ENCODE measurements at regions not wholly inside any gene's neighbourhood (a gene's known extent, or its start where the extent isn't known, plus 50 kb on each side); places are given as distances from the start of the nearest gene placed in this dataset.

GRCh38 chr21:21730512-21730911, 732.3 kb downstream of the NCAM2 start:
- no peak for DNase-seq

GRCh38 chr21:21731626-21732025, 733.4 kb downstream of the NCAM2 start:
- no peak for DNase-seq

- no peak for DNase-seq
Observed at GRCh38 chr21:21734088-21734487, 735.9 kb downstream of the NCAM2 start.

DNA sequence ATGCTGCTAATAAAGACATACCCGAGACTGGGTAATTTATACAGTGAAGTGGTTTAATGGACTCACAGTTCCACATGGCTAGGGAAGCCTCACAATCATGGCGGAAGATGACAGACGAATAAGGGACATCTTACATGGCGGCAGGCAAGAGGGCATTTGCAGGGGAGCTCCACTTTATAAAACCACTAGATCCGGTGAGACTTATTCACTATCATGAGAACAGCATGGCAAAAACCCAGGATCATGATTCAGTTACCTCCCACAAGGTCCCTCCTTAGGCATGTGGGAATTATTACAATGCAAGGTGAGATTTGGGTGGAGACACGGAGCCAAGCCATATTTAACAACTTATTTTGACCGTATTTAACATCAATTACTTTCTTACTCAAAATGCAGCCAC, 739.0 kb downstream of the NCAM2 start:
- DNase-seq, result no peak

DNA sequence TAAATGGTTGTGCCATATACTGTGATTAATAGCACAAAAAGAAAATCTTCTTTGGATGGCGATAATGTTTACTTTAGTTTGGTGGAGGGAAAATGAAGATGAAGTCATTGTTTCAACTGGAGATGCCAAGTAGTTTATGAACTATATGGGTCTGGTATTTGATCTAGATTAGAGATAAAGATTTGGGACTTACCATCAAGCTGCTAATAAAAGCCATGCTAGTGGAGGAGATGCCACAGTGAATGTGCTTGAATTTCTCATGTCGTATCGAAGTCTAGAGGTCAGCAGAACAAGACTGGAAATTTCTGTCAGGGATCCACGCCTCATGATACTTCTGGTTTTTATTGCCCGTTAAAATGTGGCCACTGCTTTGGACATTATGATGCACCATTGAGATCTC, 742.0 kb downstream of the NCAM2 start:
- no peak for DNase-seq

DNA sequence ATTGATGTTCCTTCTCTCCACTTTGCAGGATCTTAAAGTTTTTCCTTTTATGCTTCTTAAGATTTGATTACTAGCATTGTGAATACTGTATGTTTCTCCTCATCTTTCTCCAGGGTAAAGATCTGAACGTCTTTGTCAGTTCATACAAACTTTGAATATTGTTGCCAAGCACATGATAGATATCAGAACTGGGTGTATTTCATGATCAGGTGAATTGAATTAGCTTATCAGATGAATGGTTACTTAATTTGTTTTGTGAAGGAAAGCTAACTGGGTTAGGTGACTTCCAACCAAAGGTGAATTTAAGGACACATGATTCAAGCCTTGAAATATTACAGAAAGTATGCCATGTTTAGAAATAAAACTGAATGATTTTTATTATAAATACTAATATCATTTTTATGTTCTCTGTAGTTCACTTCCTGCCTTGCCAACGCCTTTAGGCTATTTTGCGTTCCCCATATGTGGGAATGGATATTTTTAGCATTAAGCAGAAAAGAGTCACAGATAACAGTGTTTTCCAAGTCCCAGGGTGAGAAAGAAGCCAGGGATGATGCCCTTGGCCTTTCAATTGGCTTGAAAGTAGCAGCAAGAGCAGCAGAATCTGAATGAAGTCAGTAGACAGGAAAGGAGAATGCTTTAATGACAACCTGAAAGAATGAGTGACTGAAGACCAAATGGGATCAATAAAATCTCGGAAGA, 752.1 kb downstream of the NCAM2 start:
- no peak for DNase-seq

- no peak for DNase-seq
Observed at GRCh38 chr21:21751286-21751685, 753.1 kb downstream of the NCAM2 start.

DNA sequence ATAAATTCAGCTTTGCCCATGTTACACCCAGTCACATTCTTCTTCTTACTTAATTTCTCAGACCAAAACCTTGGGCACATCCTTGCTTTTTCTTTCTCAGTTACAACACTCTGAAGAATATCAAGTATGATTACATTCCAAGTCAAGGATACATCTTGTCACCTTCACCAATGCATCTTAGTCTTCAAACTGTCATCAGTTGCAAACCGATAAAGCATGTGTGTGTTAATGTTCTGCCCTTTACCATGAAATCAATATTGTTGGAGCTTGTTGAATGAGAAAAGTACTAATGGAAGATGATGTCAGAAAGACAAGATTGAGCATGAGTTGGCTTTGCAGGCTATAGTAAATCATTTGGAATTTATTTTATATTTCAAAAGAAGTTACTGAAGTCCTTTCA, 764.6 kb downstream of the NCAM2 start:
- DNase-seq, result no peak

DNA sequence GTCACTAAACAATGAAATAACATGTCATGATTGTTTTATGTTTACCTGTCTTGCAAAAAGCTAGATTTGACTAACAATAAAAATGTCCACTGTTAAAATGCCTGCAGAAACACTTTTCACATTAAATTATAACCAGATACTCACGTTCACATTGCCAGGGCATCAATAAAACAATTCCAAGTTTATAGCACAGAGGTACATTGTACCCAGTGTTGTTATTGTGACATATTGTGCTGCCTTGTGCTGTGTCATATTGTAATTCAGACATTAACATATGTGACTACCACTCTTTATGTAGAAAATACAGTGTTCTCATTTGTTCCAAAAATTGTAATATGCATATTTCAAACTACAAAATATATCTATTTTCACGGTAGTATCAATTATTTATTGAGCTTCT, 766.1 kb downstream of the NCAM2 start:
- DNase-seq, result no peak

- no peak for DNase-seq
Observed at GRCh38 chr21:21767276-21767675, 769.1 kb downstream of the NCAM2 start.

DNA sequence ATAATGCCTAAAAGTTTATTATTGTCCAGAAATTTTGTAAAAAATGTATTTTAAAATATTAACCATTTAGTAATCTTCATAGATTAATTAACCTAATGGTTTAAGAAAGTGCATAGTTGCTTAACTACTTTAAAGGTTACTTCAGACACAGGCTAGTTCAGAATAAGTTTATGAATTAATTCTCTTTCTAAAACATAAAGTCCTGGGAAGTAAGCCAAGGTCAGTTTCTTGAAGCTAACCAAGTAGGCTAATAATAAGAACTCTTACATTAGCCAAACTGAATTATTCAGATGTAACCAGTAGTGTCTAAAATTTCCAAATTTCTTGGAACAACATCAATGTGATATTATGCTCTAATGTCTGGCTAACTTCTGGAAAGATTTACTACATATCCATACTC, 790.4 kb downstream of the NCAM2 start:
- no peak for DNase-seq

- DNase-seq, result no peak
Observed at GRCh38 chr21:21801921-21802320, 803.7 kb downstream of the NCAM2 start.

GRCh38 chr21:21806711-21807597, 808.7 kb downstream of the NCAM2 start:
- no peak for DNase-seq

DNA sequence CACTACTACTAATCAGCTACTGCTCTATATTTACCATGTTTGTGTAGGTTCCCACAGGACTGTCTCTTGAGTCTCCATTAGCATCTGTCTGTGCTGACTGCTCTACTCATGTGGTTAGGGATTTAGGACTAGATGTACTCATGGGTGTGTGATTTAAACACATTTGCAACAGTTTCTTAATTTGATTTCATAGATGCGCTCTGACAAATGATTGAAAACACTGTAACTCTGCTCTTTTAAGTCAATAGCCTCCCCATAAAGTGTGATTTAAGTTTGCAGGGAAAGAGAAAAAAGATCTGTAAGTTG, 809.3 kb downstream of the NCAM2 start:
- DNase-seq, result no peak

GRCh38 chr21:21813289-21813688, 815.1 kb downstream of the NCAM2 start:
- no peak for DNase-seq

GRCh38 chr21:21813934-21814333, 815.7 kb downstream of the NCAM2 start:
- no peak for DNase-seq

- DNase-seq, result no peak
Observed at GRCh38 chr21:21816778-21817177, 818.6 kb downstream of the NCAM2 start.

- no peak for DNase-seq
Observed at GRCh38 chr21:21818898-21819297, 820.7 kb downstream of the NCAM2 start.

- DNase-seq, result no peak
Observed at GRCh38 chr21:21828130-21828529, 829.9 kb downstream of the NCAM2 start.

DNA sequence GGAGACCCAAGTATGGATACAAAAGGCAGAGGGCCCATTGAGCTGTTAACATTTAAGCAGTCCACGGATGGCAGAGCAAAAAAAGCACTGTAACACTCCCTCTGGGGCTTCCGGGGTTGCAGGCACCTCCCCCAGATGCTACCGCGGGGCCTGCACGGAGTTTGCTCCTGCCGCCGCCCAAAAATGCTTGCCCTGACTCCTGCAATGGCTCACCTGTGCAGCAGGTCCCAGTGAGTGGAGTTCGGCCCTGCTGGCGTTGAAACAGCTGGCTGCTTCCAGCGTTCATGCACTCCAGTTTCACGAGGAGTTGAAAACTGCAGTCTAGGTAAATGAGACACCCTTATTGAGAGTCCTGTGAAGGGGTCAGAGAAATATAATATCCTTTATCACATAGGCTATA, 832.8 kb downstream of the NCAM2 start:
- DNase-seq, result no peak

- DNase-seq, result no peak
Observed at GRCh38 chr21:21845901-21846300, 847.7 kb downstream of the NCAM2 start.

DNA sequence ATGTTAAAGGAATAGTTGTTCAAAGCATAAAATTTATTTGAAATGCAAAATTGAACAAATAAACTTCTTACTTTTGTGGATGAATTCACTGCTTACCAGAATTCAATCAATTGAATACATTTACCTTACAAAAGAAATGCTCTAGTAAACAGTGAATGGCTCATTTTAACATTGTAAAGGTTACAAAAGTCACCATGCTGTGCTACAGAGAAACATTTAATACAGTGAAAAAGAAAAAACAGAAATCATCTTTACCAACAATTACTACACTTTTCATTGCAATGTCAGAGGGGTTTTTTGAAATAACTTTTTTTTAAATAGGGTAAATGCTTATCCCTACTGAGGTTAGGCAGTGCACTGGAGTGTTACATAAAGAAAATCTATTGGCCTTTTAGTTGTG, 853.0 kb downstream of the NCAM2 start:
- DNase-seq, result no peak

- no peak for DNase-seq
Observed at GRCh38 chr21:21851657-21852056, 853.4 kb downstream of the NCAM2 start.

- DNase-seq, result no peak
Observed at GRCh38 chr21:21858502-21859334, 860.5 kb downstream of the NCAM2 start.
